NCI-H345 treated with DMSO at 0.1 percent for 48 hours (cell line): ENCODE measurements at regions not wholly inside any gene's neighbourhood (a gene's known extent, or its start where the extent isn't known, plus 50 kb on each side); places are given as distances from the start of the nearest gene placed in this dataset.

Experiments
- DNase-seq: peaks from one replicate; lab custom pipeline; 2025; ENCODE audit not compliant: unreplicated experiment; lab: John Stamatoyannopoulos, UW

DNA sequence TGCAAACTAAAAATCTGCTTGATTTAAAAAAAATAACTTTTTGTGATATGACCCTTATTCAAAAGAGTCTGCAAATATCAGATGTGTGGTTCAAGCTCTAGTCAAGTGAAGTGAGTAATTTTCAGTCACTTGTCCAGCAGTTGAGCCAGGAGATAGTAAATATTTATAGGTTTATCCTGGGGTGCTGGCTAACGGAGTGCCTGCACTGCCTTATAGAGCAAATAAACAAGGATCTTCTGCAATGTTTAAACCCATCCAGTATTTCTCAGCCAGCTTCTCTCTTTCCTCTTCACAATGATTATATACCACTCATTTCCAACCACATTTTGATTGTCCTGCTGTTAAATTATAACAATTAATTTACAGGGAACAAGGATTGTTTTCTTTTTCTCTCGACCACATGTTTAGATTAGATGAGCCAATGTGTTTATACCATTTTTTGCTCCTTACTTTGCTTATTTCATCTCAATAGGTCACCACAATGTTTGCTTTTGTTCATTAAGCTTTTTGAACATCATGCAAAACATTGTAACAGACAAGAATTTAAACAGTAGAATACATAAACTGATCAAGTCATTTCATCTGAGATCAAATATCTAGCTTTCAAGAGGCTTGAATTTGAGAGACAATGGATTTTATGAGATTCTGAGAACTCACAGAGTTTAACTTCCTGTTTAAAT is 60.3 kb upstream of the GREM2 start:
- no peak for DNase-seq

DNA sequence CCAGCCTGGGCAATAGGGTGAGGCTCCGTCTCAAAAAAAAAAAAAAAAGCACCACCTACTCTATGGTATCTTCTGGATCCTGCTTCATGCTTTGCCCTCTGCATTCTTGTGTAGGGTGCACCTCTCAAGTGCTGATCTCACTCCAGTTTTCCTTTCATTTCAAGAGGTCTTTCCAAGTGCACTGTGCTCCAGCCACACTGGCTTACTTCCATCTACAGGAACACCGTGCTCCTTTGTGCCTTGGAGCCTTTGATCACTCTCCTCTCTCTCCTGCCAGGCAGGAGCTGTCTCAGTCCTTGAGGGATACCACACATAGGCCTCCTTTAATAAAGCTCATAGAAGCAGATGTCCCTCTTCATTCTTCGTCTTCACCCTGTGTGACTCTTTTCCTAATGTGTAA is 55.4 kb upstream of the GREM2 start:
- DNase-seq, result no peak

DNA sequence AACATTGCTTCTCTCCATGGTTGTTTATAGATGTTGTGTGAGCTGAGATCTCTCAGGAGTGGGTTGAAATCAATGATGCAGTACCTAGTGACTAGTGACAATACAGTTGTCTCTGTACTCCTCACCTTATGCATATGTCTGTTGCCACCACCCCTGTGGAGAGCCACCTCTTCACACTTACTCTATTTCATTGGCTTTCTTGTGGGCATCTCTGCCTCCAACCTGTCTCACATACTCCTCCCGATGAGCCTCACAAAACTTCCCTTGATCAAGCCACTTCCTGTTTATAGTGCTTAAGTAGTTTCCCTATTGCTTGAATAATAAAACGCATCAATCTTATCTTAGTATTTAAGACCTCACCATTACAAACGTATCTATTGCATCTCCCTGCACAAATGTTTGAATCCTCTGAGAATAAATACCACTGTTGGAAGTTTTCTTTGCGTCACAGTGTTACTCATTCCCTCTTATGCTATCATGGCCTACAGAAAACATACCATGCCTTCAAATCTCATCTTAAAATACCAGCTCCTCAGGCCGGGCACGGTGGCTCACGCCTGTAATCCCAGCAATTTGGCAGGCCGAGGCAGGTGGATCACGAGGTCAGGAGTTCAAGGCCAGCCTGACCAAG is 54.7 kb upstream of the GREM2 start:
- no peak for DNase-seq

DNA sequence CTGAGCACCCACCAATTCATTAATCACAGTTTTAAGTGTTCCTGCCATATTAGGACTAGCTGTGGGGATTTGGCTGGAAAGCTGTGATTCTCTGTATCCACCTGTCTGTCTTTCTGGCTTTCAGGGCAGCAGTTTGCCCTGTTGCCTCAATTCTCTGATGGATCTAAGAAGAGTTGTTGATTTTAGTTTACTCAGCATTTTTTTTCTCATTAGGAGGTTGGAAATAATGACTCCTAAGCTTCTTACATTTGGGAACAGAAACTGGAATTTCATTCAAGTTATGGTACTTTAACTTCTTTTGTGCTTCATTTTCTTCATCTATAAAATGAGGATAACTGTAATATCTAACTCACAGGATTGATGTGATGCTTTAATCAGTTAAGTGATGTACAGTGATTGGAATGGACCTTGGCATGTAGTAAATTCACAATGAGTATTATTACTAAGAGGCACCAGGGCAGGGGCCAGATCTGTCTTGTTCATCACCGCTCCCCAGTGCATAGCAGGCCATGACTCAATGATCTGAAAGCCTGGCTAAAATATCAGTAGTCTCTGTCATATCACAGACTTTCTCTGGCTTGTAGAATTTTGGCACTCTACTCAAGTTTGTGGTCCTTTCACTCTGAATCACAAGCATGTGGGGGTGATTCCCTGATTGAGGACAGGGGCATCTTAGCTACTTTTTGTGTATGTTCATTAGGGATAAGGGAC is 51.4 kb upstream of the GREM2 start:
- DNase-seq, result no peak
